ENCODE measurements at regions not wholly inside any gene's neighbourhood (a gene's known extent, or its start where the extent isn't known, plus 50 kb on each side); places are given as distances from the start of the nearest gene placed in this dataset.
"Not testable (repeated sequence)": the region's sequence is repeated elsewhere in the genome, so short reads cannot be mapped to it uniquely, and the experiment has no call there.

- intact Hi-C loops (cut with micrococcal nuclease) = no loop called here
Measured at GRCh38 chr14:52202151-52202550, 65.3 kb upstream of the PTGDR start.

GRCh38 chr14:52190337-52190931, 77.1 kb upstream of the PTGDR start:
- intact Hi-C loops (cut with micrococcal nuclease) = no loop called here

- intact Hi-C loops (cut with micrococcal nuclease) = no loop called here
Measured at GRCh38 chr14:52189325-52189724, 78.2 kb upstream of the PTGDR start.

- intact Hi-C loops (cut with micrococcal nuclease) = no loop called here
Measured at GRCh38 chr14:52188381-52188780, 79.1 kb upstream of the PTGDR start.

GRCh38 chr14:52185178-52185577, 82.3 kb upstream of the PTGDR start:
- intact Hi-C loops (cut with micrococcal nuclease) = no loop called here

- intact Hi-C loops (cut with micrococcal nuclease) = no loop called here
Measured at GRCh38 chr14:52182853-52183252, 84.6 kb upstream of the PTGDR start.

- intact Hi-C loops (cut with micrococcal nuclease) = no loop called here
Measured at GRCh38 chr14:52179141-52179790, 88.2 kb upstream of the PTGDR start.

- intact Hi-C loops (cut with micrococcal nuclease) = no loop called here
Measured at GRCh38 chr14:52175982-52176502, 91.5 kb upstream of the PTGDR start.

GRCh38 chr14:52171932-52172331, 95.6 kb upstream of the PTGDR start:
- intact Hi-C loops (cut with micrococcal nuclease) = not testable (repeated sequence)

GRCh38 chr14:52166822-52167221, 98.0 kb upstream of the NID2 start:
- intact Hi-C loops (cut with micrococcal nuclease) = no loop called here

- intact Hi-C loops (cut with micrococcal nuclease) = no loop called here
Measured at GRCh38 chr14:52155651-52156213, 86.9 kb upstream of the NID2 start.

GRCh38 chr14:52154992-52155650, 86.3 kb upstream of the NID2 start:
- intact Hi-C loops (cut with micrococcal nuclease) = no loop called here

- intact Hi-C loops (cut with micrococcal nuclease) = no loop called here
Measured at GRCh38 chr14:52153939-52154338, 85.1 kb upstream of the NID2 start.

GRCh38 chr14:52150162-52150561, 81.3 kb upstream of the NID2 start:
- intact Hi-C loops (cut with micrococcal nuclease) = no loop called here

GRCh38 chr14:52148371-52148770, 79.5 kb upstream of the NID2 start:
- intact Hi-C loops (cut with micrococcal nuclease) = no loop called here

GRCh38 chr14:52146504-52146903, 77.6 kb upstream of the NID2 start:
- intact Hi-C loops (cut with micrococcal nuclease) = no loop called here

GRCh38 chr14:52144099-52144498, 75.2 kb upstream of the NID2 start:
- intact Hi-C loops (cut with micrococcal nuclease) = not testable (repeated sequence)

- intact Hi-C loops (cut with micrococcal nuclease) = no loop called here
Measured at GRCh38 chr14:52142504-52142903, 73.6 kb upstream of the NID2 start.

- intact Hi-C loops (cut with micrococcal nuclease) = no loop called here
Measured at GRCh38 chr14:52131640-52132320, 62.9 kb upstream of the NID2 start.

- intact Hi-C loops (cut with micrococcal nuclease) = loop anchor here (10.0 kb wide), 1 partner anchor 135 kb away; no protein-coding TSS in a partner anchor
Measured at GRCh38 chr14:52129721-52130120, 60.9 kb upstream of the NID2 start.

GRCh38 chr14:52125885-52126284, 57.0 kb upstream of the NID2 start:
- intact Hi-C loops (cut with micrococcal nuclease) = loop anchor here (10.0 kb wide), 1 partner anchor 131 kb away; no protein-coding TSS in a partner anchor

Data from T-helper 2 cell treated with Interferon-gamma antibody and Interleukin-4, amounts not matched to agents 100 ng/mL and 5 ng/mL, for 36 hours (primary cell).